GM18951 (cell line): ENCODE measurements at regions not wholly inside any gene's neighbourhood (a gene's known extent, or its start where the extent isn't known, plus 50 kb on each side); places are given as distances from the start of the nearest gene placed in this dataset.

Source experiments
- POLR2A ChIP-seq: IDR thresholded peaks from 4 replicates; pipeline ENCODE4 v1.6.1; 2011; ENCODE audit warnings: mild to moderate bottlenecking; ENCODE audit not compliant: insufficient read length, insufficient read depth; ENCODE audit errors: extremely low read depth
- in situ Hi-C: fragments of 300-500 bp; cut with MboI; formaldehyde crosslinking; loops from one replicate; pipeline ENCODE4 v1.12.0; 2022; ENCODE audit warnings: low sequenced_read_pairs, mixed read lengths, inconsistent platforms; ENCODE audit not compliant: unreplicated experiment

- TF ChIP-seq POLR2A, result no peak
- in situ Hi-C loops, result no loop called here
Measured at GRCh38 chr2:105582952-105583660, 161.6 kb upstream of the NCK2 start.

GRCh38 chr2:105581555-105581944 lies 163.2 kb upstream of the NCK2 start:
- TF ChIP-seq POLR2A, result no peak
- in situ Hi-C loops, result no loop called here

GRCh38 chr2:105580870-105581554 lies 163.7 kb upstream of the NCK2 start:
- in situ Hi-C loops, result no loop called here
- no peak for TF ChIP-seq POLR2A

DNA sequence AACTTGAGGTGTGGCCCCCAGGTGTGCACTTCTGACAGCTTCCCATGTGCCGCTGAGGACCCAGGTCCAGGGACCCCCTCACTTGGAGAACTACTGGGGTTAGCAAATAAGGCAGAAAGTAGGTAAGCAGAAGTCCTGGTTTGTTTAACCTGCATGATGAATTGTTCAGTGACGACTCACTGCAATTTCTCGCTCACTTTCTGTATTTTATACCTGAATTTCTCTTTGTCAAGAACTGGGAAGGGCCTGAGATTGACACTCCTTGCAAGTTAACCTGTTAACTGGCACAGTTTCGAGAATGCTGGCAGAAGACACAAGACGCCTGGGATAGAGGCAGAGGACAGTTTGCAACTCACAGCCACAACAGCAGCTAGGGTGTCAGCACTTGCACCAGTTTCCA lies 164.5 kb upstream of the NCK2 start:
- no peak for TF ChIP-seq POLR2A
- in situ Hi-C loops, result no loop called here

DNA sequence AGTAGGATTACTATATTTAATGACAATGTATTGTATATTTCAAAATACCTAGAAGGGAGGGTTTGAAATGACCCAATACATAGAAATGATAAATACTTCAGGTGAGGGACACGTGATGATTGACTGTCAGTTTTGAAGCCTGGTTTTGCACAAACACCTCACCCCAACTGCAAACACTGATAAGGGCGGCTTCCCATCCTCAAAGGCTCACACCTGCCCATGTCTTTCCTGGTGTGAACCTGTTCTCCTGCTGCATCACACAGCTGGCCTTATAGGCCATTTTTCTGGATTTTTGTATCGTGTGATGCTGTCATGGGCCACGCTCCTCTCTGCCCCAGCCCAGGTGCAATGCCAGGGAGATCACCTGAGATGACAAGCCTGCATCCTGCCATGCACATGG lies 166.5 kb upstream of the NCK2 start:
- TF ChIP-seq POLR2A, result no peak
- in situ Hi-C loops, result no loop called here

DNA sequence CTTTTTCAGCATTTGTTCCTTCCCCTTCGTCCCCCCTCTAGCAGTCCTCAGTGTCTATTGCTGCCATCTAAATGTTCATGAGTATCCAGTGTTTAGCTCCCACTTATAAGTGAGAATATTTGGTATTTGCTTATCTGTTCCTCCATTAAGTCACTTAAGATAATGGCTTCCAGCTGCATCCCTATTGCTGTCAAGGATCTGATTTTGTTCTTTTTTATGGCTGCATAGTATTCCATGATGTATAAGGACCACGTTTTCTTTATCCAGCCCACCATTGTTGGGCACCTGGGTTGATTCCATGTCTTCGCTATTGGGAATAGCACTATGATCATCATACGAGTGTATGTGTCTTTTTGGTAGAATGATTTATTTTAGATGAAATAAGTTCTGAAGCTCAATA lies 166.9 kb upstream of the NCK2 start:
- no peak for TF ChIP-seq POLR2A
- in situ Hi-C loops, result no loop called here

- no peak for TF ChIP-seq POLR2A
- in situ Hi-C loops, result no loop called here
Measured at GRCh38 chr2:105576440-105577241, 168.1 kb upstream of the NCK2 start.

- in situ Hi-C loops, result no loop called here
- TF ChIP-seq POLR2A, result no peak
Measured at GRCh38 chr2:105576050-105576439, 168.7 kb upstream of the NCK2 start.

- TF ChIP-seq POLR2A, result no peak
- in situ Hi-C loops, result no loop called here
Measured at GRCh38 chr2:105575499-105576025, 169.2 kb upstream of the NCK2 start.

GRCh38 chr2:105574796-105575344 lies 169.8 kb upstream of the NCK2 start:
- TF ChIP-seq POLR2A, result no peak
- in situ Hi-C loops, result no loop called here

DNA sequence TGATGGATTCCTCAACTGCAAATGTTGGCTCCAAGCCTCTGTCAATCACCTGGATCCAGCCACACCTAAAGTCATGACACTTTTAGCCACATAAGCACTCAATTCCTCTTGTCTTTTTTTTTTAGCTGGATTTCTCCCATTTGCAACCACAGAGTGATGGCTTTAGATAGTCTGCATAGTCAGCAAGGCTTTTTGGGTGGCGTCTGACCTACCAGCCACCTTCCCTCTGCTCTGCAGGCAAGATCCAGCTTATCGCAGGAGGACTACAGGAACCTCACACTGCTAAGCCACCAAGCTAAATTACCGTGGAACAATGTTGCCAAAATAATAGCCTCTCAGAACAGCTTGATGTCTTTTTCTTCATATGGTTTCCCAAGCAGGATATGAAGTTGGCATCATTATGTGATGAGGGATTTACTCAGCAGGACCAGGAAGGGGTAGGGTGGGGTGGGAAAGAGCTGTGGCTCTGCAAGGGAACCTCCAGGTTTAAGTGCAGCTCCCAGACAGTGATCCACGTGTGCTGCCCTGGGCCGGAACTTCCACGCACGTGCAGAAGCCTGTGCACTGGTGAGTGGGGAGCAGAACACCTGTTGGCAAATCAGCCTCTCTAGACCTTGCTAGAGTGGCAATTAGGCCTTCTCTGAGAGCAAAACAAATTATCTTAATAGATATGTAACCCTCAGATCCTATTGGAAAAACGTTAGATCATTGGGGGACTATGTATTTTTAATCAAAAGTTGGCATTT lies 170.6 kb upstream of the NCK2 start:
- no peak for TF ChIP-seq POLR2A
- in situ Hi-C loops, result no loop called here

- no peak for TF ChIP-seq POLR2A
- in situ Hi-C loops, result no loop called here
Measured at GRCh38 chr2:105573490-105573889, 171.2 kb upstream of the NCK2 start.
